BLaER1 treated with 17β-estradiol and CSF1 and Interleukin-3, amounts not matched to agents 10 nM and 100 nM (cell line): ENCODE measurements at regions not wholly inside any gene's neighbourhood (a gene's known extent, or its start where the extent isn't known, plus 50 kb on each side); places are given as distances from the start of the nearest gene placed in this dataset.

ENCODE experiments used
- H3K27ac ChIP-seq, 11 experiments: shearing (Covaris generic); formaldehyde crosslinking; 2 replicates each; pipeline ENCODE4 v1.8.1; 2022
- H3K27me3 ChIP-seq, 11 experiments: shearing (Covaris generic); formaldehyde crosslinking; 2 replicates each; pipeline ENCODE4 v1.8.1; 2022
- H3K36me3 ChIP-seq, 11 experiments: shearing (Covaris generic); formaldehyde crosslinking; 2 replicates each; pipeline ENCODE4 v1.8.1; 2022
- H3K4me1 ChIP-seq, 10 experiments: shearing (Covaris generic); formaldehyde crosslinking; 2 replicates each; pipeline ENCODE4 v1.8.1; 2022
- H3K4me2 ChIP-seq, 11 experiments: shearing (Covaris generic); formaldehyde crosslinking; 2 replicates each; pipeline ENCODE4 v1.8.1; 2022
- H3K4me3 ChIP-seq, 10 experiments: shearing (Covaris generic); formaldehyde crosslinking; 2 replicates each; pipeline ENCODE4 v1.8.1; 2022
- H3K9ac ChIP-seq, 11 experiments: shearing (Covaris generic); formaldehyde crosslinking; 2 replicates each; pipeline ENCODE4 v1.8.1; 2022
- H3K9me3 ChIP-seq, 11 experiments: shearing (Covaris generic); formaldehyde crosslinking; replicated peaks in 1 of 11; 2 replicates each; pipeline ENCODE4 v1.8.1; 2022
- H4K20me1 ChIP-seq, 11 experiments: shearing (Covaris generic); formaldehyde crosslinking; 2 replicates each; pipeline ENCODE4 v1.8.1; 2022
- Cebpa-rat ChIP-seq, 11 experiments: shearing (Covaris generic); IDR thresholded peaks; 2 replicates each; pipeline ENCODE4 v1.8.1; 2022

DNA sequence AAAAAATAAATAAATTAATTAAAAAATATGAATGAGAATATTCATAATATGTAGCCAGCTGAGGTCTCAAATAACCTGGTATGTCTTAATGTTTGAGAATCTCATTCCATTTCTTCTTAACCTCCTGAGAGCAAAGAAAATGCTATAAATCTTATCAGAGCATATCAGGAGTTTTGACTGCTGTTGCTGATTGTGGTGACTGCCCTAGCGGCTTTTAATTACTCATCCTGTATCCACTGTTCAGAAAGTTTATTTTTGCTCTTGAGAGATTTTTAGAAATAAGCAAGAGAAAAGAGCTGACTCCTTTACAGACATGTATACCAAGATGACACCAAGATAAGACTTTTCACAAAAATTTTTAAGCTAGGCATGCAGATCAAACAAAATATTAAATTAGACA is 454.8 kb upstream of the CBLB start:
- Histone ChIP-seq H3K4me1 (no peaks in the 10 kb centered on the region), H3K9me3 (peaks cover 9 to 22% (median 18%) of the 10 kb centered on the region in 11 experiments), H3K27me3 (no peaks in the 10 kb centered on the region), H4K20me1 (no peaks in the 10 kb centered on the region), H3K36me3 (no peaks in the 10 kb centered on the region), H3K4me2 (no peak overlapping the region), H3K4me3 (no peak overlapping the region), H3K27ac (no peak overlapping the region), H3K9ac (no peak overlapping the region)
- no peak for TF ChIP-seq Cebpa-rat (IDR thresholded peaks at IDR 0.05)

DNA sequence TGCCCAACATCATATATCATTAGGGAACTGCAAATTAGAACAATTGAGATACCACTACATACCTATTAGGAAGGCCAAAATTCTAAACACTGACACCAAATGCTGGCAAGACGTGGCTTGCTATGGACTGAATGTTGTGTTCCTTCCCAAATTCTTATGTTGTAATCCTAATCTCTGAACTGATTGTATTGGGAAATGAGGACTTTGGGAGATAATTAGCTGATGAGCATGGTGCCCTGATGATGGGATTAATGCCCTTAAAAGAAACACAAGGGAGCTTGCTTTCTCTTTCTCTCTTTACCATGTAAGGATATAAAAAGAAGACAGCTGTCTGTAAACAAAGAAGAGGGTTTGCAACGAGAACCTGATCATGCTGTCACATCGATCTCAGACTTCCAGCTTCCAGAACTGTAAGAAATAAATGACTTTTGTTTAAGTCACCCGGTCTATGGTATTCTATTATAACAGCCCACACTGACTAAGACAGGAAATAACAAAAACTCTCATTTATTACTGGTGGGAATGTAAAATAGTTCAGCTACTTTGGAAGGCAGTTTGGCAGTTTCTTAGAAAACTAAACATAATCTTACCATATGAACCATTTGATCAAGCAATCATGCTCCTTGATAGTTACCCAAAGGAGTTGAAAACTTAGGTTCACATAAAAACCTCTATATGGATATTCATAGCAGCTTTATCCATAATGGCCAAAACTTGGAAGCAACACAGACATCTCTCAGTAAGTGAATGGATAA is 458.3 kb upstream of the CBLB start:
- H3K4me2 ChIP-seq, result no peak overlapping the region
- no peak overlapping the region for H3K9ac ChIP-seq
- H3K4me3 ChIP-seq, result no peak overlapping the region
- H3K27me3 ChIP-seq, result no peaks in the 10 kb centered on the region
- peaks cover 9 to 22% (median 18%) of the 10 kb centered on the region in 11 experiments for H3K9me3 ChIP-seq
- no peaks in the 10 kb centered on the region for H4K20me1 ChIP-seq
- no peaks in the 10 kb centered on the region for H3K36me3 ChIP-seq
- H3K4me1 ChIP-seq, result no peaks in the 10 kb centered on the region
- H3K27ac ChIP-seq, result no peak overlapping the region
- no peak for TF ChIP-seq Cebpa-rat (IDR thresholded peaks at IDR 0.05)

DNA sequence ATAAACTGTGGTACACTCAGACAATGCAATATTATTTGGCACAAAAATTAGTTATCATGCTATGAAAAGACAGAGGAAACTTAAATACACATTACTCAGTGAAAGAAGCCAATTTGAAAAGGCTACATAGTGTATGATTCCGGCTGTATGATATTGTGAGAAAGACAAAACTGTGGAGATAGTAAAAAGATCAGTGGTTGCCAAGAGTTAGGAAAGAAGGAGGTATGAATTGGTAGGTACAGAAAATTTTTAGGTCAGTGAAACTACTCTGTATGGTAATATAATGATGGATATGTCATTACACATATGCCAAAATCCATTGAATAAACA is 458.8 kb upstream of the CBLB start:
- no peaks in the 10 kb centered on the region for H3K4me1 ChIP-seq
- H4K20me1 ChIP-seq, result no peaks in the 10 kb centered on the region
- H3K4me3 ChIP-seq, result no peak overlapping the region
- no peaks in the 10 kb centered on the region for H3K27me3 ChIP-seq
- H3K4me2 ChIP-seq, result no peak overlapping the region
- no peaks in the 10 kb centered on the region for H3K36me3 ChIP-seq
- H3K27ac ChIP-seq, result no peak overlapping the region
- H3K9me3 ChIP-seq, result peaks cover 9 to 22% (median 18%) of the 10 kb centered on the region in 11 experiments
- no peak overlapping the region for H3K9ac ChIP-seq
- no peak for TF ChIP-seq Cebpa-rat (IDR thresholded peaks at IDR 0.05)

DNA sequence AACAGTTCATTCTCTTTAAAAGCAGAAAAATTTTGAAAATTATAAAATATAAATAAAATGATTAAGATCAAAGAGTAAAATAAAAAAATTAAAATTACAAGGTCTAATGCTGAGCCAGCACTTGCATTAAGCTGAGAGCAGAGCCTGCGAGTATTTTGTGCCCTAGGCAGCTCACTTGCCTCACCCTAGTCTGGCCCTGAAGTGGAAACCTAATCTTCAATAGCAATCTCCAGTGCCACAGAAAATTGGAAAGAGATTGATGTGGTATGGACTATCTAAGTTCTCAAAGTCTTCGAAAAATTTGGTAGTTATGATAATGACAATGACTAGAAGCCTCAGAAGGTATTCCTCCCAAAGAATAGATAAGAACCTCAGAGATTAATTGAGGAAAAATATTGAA is 459.4 kb upstream of the CBLB start:
- H3K4me2 ChIP-seq, result no peak overlapping the region
- H3K4me3 ChIP-seq, result no peak overlapping the region
- H3K9me3 ChIP-seq, result peaks cover 9 to 22% (median 18%) of the 10 kb centered on the region in 11 experiments
- no peaks in the 10 kb centered on the region for H3K27me3 ChIP-seq
- no peak overlapping the region for H3K9ac ChIP-seq
- H3K27ac ChIP-seq, result no peak overlapping the region
- no peaks in the 10 kb centered on the region for H3K4me1 ChIP-seq
- TF ChIP-seq Cebpa-rat (IDR thresholded peaks at IDR 0.05), result no peak
- H4K20me1 ChIP-seq, result no peaks in the 10 kb centered on the region
- H3K36me3 ChIP-seq, result no peaks in the 10 kb centered on the region

DNA sequence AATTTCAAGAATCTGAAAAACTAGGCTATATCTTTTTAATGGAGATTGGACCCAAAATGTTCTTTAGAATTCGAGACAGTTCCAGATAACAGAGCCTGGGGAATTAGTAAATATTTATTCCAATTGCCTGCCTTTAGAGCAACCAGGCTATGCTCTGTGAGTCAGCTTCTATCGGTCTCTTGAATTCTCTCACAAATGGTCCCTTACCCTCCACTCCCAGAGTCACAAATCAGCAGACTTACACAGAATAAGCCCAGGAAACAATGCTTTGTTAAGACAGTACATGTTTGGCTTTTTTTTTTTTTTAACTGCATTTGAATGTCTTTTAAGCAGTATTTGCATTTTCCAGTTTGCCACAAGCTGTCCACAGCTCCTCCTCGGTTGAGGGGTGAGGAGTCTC is 460.7 kb upstream of the CBLB start:
- Histone ChIP-seq H3K9ac (no peak overlapping the region), H4K20me1 (no peaks in the 10 kb centered on the region), H3K4me2 (no peak overlapping the region), H3K4me1 (peaks cover 0 to 8% (median 0%) of the 10 kb centered on the region in 10 experiments; a peak in 4 of 20 replicates), H3K36me3 (no peaks in the 10 kb centered on the region), H3K27me3 (no peaks in the 10 kb centered on the region), H3K27ac (no peak overlapping the region), H3K4me3 (no peak overlapping the region), H3K9me3 (peaks cover under 1 to 9% (median 5%) of the 10 kb centered on the region in 11 experiments; a peak in 21 of 22 replicates)
- TF ChIP-seq Cebpa-rat (IDR thresholded peaks at IDR 0.05), result no peak

DNA sequence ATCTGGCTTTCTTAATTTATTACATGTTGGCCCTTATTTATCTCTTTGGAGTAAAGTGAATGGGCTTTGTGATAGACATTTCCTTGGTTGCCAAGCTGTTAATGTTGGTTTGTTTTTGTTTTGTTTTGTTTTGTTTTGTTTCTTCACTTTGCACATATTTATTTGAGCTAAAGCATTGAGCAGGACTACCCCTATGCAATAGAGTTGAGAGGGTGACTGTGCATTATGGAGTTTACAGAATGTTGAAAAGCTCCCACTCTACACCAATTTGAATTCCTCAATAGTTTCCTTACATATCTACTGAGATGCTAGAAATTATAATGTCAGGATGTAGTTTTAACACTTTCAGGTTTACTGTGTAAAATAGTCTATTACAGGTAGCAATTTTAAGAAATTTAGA is 462.8 kb upstream of the CBLB start:
- Histone ChIP-seq H4K20me1 (no peaks in the 10 kb centered on the region), H3K9ac (no peak overlapping the region), H3K9me3 (no peaks in the 10 kb centered on the region), H3K4me3 (no peak overlapping the region), H3K4me2 (no peak overlapping the region), H3K27ac (no peak overlapping the region), H3K4me1 (peaks cover 0 to 12% (median 0%) of the 10 kb centered on the region in 10 experiments; a peak in 4 of 20 replicates), H3K36me3 (no peaks in the 10 kb centered on the region), H3K27me3 (no peaks in the 10 kb centered on the region)
- TF ChIP-seq Cebpa-rat (IDR thresholded peaks at IDR 0.05), result no peak

DNA sequence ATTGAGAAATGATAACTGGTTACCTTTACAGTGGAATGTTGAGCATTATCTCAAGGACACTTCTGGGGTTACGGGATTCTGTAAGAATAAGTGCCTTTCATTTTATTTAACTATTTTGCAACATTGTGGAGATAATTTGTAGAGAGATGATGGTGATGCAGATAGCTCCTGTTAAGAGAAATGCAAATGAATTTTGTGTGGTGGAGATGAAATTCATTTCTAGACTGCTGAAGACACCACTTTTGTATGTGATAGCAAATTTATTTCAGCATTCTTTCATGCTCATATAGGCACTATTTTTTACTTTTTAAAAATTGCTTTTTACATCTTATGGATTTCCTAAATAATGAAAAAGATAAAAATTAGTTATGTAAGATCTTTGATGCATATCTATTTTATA is 463.3 kb upstream of the CBLB start:
- no peak overlapping the region for H3K27ac ChIP-seq
- H3K9me3 ChIP-seq, result no peaks in the 10 kb centered on the region
- no peak for TF ChIP-seq Cebpa-rat (IDR thresholded peaks at IDR 0.05)
- no peak overlapping the region for H3K4me2 ChIP-seq
- H4K20me1 ChIP-seq, result no peaks in the 10 kb centered on the region
- H3K9ac ChIP-seq, result no peak overlapping the region
- no peak overlapping the region for H3K4me3 ChIP-seq
- H3K36me3 ChIP-seq, result no peaks in the 10 kb centered on the region
- H3K27me3 ChIP-seq, result no peaks in the 10 kb centered on the region
- peaks cover 0 to 12% (median 0%) of the 10 kb centered on the region in 10 experiments; a peak in 4 of 20 replicates for H3K4me1 ChIP-seq

DNA sequence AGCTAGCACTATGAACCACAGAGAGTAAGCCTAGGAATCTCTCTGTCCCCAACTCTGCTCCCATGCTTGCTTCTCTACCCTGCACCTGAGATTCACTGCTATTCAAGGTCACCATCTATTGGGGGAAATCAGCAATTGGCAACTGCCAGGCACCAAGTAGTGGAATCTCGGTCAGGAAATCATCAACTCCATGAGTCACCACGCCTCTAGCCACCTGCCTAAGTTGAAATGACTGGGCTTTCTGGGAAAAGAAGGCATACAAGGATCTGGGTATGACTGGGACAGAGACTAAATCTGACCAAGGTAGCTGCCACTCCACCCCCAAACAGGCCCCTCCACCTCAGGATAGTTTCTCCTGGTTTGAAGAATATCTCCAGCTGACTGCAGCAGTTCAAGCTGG is 464.1 kb upstream of the CBLB start:
- H3K4me2 ChIP-seq, result no peak overlapping the region
- no peaks in the 10 kb centered on the region for H3K27me3 ChIP-seq
- no peak for TF ChIP-seq Cebpa-rat (IDR thresholded peaks at IDR 0.05)
- no peak overlapping the region for H3K4me3 ChIP-seq
- no peak overlapping the region for H3K27ac ChIP-seq
- no peaks in the 10 kb centered on the region for H3K36me3 ChIP-seq
- peaks cover 0 to 12% (median 0%) of the 10 kb centered on the region in 10 experiments; a peak in 4 of 20 replicates for H3K4me1 ChIP-seq
- no peaks in the 10 kb centered on the region for H4K20me1 ChIP-seq
- no peak overlapping the region for H3K9ac ChIP-seq
- H3K9me3 ChIP-seq, result no peaks in the 10 kb centered on the region

DNA sequence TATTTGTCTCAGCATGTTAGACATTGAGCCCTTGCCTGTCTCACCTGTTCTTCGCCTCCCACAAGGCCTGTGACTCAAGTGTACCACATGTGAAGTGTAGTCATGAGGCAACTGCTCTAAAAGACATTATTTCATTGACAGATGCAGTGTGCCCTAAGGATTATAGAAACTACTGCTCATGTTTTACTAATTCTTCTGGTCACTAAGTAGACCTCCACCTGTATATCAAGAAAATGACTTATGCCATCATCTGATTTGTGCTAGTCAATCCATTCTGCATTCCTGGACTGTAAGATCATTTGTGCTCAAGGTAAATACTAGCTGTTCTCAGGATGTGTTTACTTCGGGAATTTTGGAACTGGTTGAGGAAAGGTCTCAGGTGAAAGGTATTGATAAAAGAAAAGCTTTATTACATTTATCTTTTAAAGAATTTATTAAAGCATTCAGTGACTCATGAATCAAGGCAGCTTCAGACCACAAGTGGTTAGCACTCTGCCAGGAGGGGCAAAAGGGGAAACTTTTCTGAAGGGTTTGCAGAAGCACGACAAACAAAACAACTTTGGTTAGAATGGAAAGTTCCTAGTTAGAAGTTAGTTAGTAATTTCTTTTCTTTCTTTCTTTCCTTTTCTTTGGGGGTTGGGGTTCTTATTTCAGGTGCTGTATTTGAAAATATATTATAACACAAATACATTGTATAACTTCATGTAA is 465.3 kb upstream of the CBLB start:
- Histone ChIP-seq H3K4me2 (peak overlapping the region in 4 of 11 experiments; percentile 2 to 56 (median 30); a peak in 5 of 22 replicates), H3K27ac (no peak overlapping the region; a peak in 1 of 22 replicates), H3K9ac (no peak overlapping the region), H3K9me3 (no peaks in the 10 kb centered on the region), H3K27me3 (no peaks in the 10 kb centered on the region), H3K36me3 (no peaks in the 10 kb centered on the region), H3K4me3 (no peak overlapping the region), H3K4me1 (peaks cover 0 to 12% (median 0%) of the 10 kb centered on the region in 10 experiments; a peak in 4 of 20 replicates), H4K20me1 (no peaks in the 10 kb centered on the region)
- TF ChIP-seq Cebpa-rat (IDR thresholded peaks at IDR 0.05), result no peak

DNA sequence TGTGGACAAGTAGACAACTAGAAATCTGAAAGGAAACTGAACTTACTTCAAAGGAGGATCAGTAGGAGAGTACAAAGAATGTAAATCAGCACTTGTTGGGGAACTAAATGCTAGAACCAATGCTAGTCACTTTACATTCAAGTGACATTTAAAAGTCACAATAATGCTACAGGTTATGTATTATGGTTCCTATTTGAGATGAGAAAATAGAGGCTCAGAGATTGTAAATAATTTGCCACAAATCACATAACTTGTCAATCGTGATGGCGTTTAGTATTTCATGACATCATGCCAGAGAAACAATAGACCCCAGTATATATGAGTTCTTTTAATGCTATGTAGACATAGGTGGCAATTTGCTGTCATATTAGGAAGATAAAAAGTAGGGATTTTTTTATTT is 467.8 kb upstream of the CBLB start:
- H3K36me3 ChIP-seq, result no peaks in the 10 kb centered on the region
- TF ChIP-seq Cebpa-rat (IDR thresholded peaks at IDR 0.05), result no peak
- H3K27ac ChIP-seq, result no peak overlapping the region
- H3K4me3 ChIP-seq, result no peak overlapping the region
- H4K20me1 ChIP-seq, result no peaks in the 10 kb centered on the region
- no peak overlapping the region for H3K4me2 ChIP-seq
- no peaks in the 10 kb centered on the region for H3K27me3 ChIP-seq
- no peaks in the 10 kb centered on the region for H3K9me3 ChIP-seq
- no peak overlapping the region for H3K9ac ChIP-seq
- peaks cover 0 to 12% (median 0%) of the 10 kb centered on the region in 10 experiments; a peak in 4 of 20 replicates for H3K4me1 ChIP-seq
